Stimulated activated CD4-positive, alpha-beta T cell treated with anti-CD3 and anti-CD28 coated beads, Interleukin-2, amount 100 ng/mL, for 4 hours (primary cell): ENCODE measurements at regions not wholly inside any gene's neighbourhood (a gene's known extent, or its start where the extent isn't known, plus 50 kb on each side); places are given as distances from the start of the nearest gene placed in this dataset.

Experiments
- DNase-seq: peaks from one replicate; pipeline ENCODE4 v3.0.0-alpha.2; 2020; ENCODE audit warnings: low read depth

- no peak for DNase-seq
These were observed 556.6 kb downstream of the CCER1 start for GRCh38 chr12:90398285-90398836.

GRCh38 chr12:90396556-90396955 is 558.4 kb downstream of the CCER1 start:
- no peak for DNase-seq

GRCh38 chr12:90393652-90394051 is 561.3 kb downstream of the CCER1 start:
- DNase-seq: no peak

GRCh38 chr12:90393089-90393488 is 561.9 kb downstream of the CCER1 start:
- no peak for DNase-seq

GRCh38 chr12:90390947-90391346 is 564.0 kb downstream of the CCER1 start:
- DNase-seq: no peak

GRCh38 chr12:90368081-90368480 is 586.9 kb downstream of the CCER1 start:
- no peak for DNase-seq

GRCh38 chr12:90366286-90366685 is 588.7 kb downstream of the CCER1 start:
- no peak for DNase-seq

GRCh38 chr12:90360300-90360699 is 594.7 kb downstream of the CCER1 start:
- no peak for DNase-seq

- DNase-seq: no peak
These were observed 599.1 kb downstream of the CCER1 start for GRCh38 chr12:90355711-90356355.

- no peak for DNase-seq
These were observed 611.0 kb downstream of the CCER1 start for GRCh38 chr12:90343966-90344365.

GRCh38 chr12:90342081-90342480 is 612.9 kb downstream of the CCER1 start:
- DNase-seq: no peak

GRCh38 chr12:90339837-90340236 is 615.1 kb downstream of the CCER1 start:
- no peak for DNase-seq

- DNase-seq: no peak
These were observed 616.6 kb downstream of the CCER1 start for GRCh38 chr12:90338365-90338764.

GRCh38 chr12:90337018-90337417 is 618.0 kb downstream of the CCER1 start:
- DNase-seq: no peak

GRCh38 chr12:90335566-90335965 is 619.4 kb downstream of the CCER1 start:
- no peak for DNase-seq

GRCh38 chr12:90333939-90334338 is 621.0 kb downstream of the CCER1 start:
- no peak for DNase-seq

GRCh38 chr12:90333424-90333823 is 621.6 kb downstream of the CCER1 start:
- DNase-seq: no peak

GRCh38 chr12:90331821-90332220 is 623.2 kb downstream of the CCER1 start:
- no peak for DNase-seq

GRCh38 chr12:90331262-90331661 is 622.6 kb upstream of the ATP2B1 start:
- DNase-seq: no peak

- no peak for DNase-seq
These were observed 619.4 kb upstream of the ATP2B1 start for GRCh38 chr12:90327793-90328743.

GRCh38 chr12:90323217-90323616 is 614.6 kb upstream of the ATP2B1 start:
- DNase-seq: no peak

GRCh38 chr12:90322006-90322405 is 613.4 kb upstream of the ATP2B1 start:
- DNase-seq: no peak

GRCh38 chr12:90321369-90321768 is 612.7 kb upstream of the ATP2B1 start:
- no peak for DNase-seq
